ENCODE measurements at regions not wholly inside any gene's neighbourhood (a gene's known extent, or its start where the extent isn't known, plus 50 kb on each side); places are given as distances from the start of the nearest gene placed in this dataset.

DNA sequence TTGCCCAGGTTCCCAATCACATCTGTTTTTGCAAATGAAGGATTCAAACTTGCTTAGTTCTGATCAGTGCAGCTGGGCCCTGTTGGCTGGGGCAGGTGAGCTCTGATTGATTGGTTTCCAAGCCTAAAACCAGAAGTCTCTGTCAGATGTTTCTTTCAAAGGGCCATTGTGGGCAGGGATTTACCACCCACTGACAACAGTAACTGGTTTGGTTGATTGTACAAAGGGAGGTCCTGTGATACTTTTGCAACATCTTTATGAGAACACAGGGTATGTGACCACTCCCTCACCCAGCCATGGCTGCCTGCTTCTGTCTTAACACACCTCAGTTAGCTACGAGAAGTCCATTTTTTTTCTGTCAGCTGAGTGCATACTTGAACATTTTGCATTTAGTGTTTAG is 184.1 kb downstream of the FLRT2 start:
- dilution Hi-C loops (cut with MboI; ENCODE audit: extremely low pct_ligation_motif_present, low sequenced_read_pairs), result no loop called here
- no peak overlapping the region for H3K4me3 ChIP-seq (replicated peaks in 1 of 3; ENCODE audit: insufficient read depth in 1 of 3, low read depth in 1 of 3, low read length in 3 of 3)

More for the DNA sequence above, 184.1 kb downstream of the FLRT2 start:
- H3K9ac ChIP-seq (replicated peaks; ENCODE audit: extremely low read depth, insufficient read depth, low read length), result no peak overlapping the region
- H3K4me1 ChIP-seq (ENCODE audit: control insufficient read depth, extremely low read depth, insufficient read depth, low read length), result no peaks in the 10 kb centered on the region
- H3K79me2 ChIP-seq (ENCODE audit: control insufficient read depth, insufficient read depth, low read length), result no peaks in the 10 kb centered on the region
- H3K9me3 ChIP-seq (replicated peaks; ENCODE audit: control insufficient read depth, insufficient read depth, low read length), result no peaks in the 10 kb centered on the region
- H4K20me1 ChIP-seq (replicated peaks; ENCODE audit: control insufficient read depth, extremely low read depth, insufficient read depth, low read length), result no peaks in the 10 kb centered on the region
- CTCF ChIA-PET, result no interaction called here
- H3K27me3 ChIP-seq (ENCODE audit: control insufficient read depth in 2 of 2, insufficient read depth in 2 of 2, low read length in 2 of 2), result no peaks in the 10 kb centered on the region
- DNase-seq (ENCODE audit: low read depth, low spot score), result no peak
- no peaks in the 10 kb centered on the region for H3K36me3 ChIP-seq (ENCODE audit: control insufficient read depth in 2 of 2, extremely low read depth in 1 of 2, insufficient read depth in 2 of 2, low read length in 2 of 2)
- no peak for FAIRE-seq
- no peak overlapping the region for H2AFZ ChIP-seq (ENCODE audit: low read depth, low read length)
- TF ChIP-seq JUN (IDR thresholded peaks at IDR 0.05; ENCODE audit: borderline replicate concordance, insufficient read depth, insufficient read length, low read depth), result no peak
- TF ChIP-seq, protein P1, sequence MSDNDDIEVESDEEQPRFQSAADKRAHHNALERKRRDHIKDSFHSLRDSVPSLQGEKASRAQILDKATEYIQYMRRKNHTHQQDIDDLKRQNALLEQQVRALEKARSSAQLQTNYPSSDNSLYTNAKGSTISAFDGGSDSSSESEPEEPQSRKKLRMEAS (IDR thresholded peaks at IDR 0.05; ENCODE audit: insufficient read depth, insufficient read length), result no peak
- TF ChIP-seq, protein P2, sequence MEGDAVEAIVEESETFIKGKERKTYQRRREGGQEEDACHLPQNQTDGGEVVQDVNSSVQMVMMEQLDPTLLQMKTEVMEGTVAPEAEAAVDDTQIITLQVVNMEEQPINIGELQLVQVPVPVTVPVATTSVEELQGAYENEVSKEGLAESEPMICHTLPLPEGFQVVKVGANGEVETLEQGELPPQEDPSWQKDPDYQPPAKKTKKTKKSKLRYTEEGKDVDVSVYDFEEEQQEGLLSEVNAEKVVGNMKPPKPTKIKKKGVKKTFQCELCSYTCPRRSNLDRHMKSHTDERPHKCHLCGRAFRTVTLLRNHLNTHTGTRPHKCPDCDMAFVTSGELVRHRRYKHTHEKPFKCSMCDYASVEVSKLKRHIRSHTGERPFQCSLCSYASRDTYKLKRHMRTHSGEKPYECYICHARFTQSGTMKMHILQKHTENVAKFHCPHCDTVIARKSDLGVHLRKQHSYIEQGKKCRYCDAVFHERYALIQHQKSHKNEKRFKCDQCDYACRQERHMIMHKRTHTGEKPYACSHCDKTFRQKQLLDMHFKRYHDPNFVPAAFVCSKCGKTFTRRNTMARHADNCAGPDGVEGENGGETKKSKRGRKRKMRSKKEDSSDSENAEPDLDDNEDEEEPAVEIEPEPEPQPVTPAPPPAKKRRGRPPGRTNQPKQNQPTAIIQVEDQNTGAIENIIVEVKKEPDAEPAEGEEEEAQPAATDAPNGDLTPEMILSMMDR (IDR thresholded peaks at IDR 0.05; ENCODE audit: extremely low read depth in 1 of 2, insufficient read depth in 1 of 2, low read depth in 1 of 2, low read length in 2 of 2), result no peak
- no peak for TF ChIP-seq MYC (IDR thresholded peaks at IDR 0.05; ENCODE audit: low read depth, low read length)
- no peak for TF ChIP-seq GATA2 (IDR thresholded peaks at IDR 0.05; ENCODE audit: insufficient read depth, insufficient read length, low read depth, low read length)
- TF ChIP-seq POLR2AphosphoS5 (IDR thresholded peaks at IDR 0.05; ENCODE audit: insufficient read depth, low read depth, low read length), result no peak
- no peak for TF ChIP-seq EZH2 (IDR thresholded peaks at IDR 0.05; ENCODE audit: borderline replicate concordance, low read depth, low read length, severe bottlenecking)
- TF ChIP-seq FOS (IDR thresholded peaks at IDR 0.05; ENCODE audit: borderline replicate concordance, insufficient read depth, low read length), result no peak
- no peak for TF ChIP-seq POLR2A (IDR thresholded peaks at IDR 0.05; ENCODE audit: low read depth, low read length)
- POLR2A ChIA-PET, result no interaction called here
- no peak overlapping the region for H3K27ac ChIP-seq (ENCODE audit: insufficient read depth, low read depth, low read length)
- no peaks in the 10 kb centered on the region for H3K9me1 ChIP-seq (replicated peaks; ENCODE audit: control insufficient read depth, extremely low read depth, insufficient read depth, low read length)
- intact Hi-C loops (cut with micrococcal nuclease), result no loop called here
- BruUV-seq (replicated peaks), result no TSS peak
- H3K4me2 ChIP-seq (ENCODE audit: insufficient read depth, low read length), result no peak overlapping the region
